Body of pancreas (tissue), 4 donors: ENCODE measurements at regions not wholly inside any gene's neighbourhood (a gene's known extent, or its start where the extent isn't known, plus 50 kb on each side); places are given as distances from the start of the nearest gene placed in this dataset.

Source experiments
- POLR2A ChIP-seq, 3 donors: fragments of 450-650 bp; IDR thresholded peaks; one replicate each; pipeline ENCODE4 v1.6.1; 2016; ENCODE audit warnings: antibody characterized with exemption in 3 of 3, mild to moderate bottlenecking in 2 of 3
- TF ChIP-seq, protein P1 (sequence below), 7 experiments: fragments of 450-650 bp in 4 of 7; fragments of 200-600 bp in 3 of 7; sonication (generic) in 3 of 7; IDR thresholded peaks; one replicate each; pipeline ENCODE4 v1.5.1; 2016 to 2019; ENCODE audit warnings: antibody characterized with exemption in 7 of 7

DNA sequence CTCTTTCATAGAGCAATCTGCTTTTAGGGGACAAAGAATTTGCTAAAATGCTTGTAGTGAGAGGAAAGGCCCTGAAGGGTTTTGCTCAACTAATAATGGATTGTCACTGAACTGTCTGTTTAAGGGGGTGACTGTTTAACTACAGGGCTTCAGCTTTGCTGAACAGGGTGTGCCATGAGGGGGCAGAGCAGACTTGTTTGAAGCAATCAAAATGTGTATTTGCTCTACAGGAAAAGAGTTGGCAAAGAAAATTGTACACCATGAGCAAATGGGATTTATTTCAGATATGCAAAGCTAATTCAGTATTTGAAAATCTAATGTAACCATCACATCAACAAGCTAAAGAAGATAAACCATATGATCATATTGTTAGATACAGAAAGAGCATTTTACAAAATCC, 154.3 kb downstream of the GABRG2 start:
- no peak for TF ChIP-seq POLR2A (IDR thresholded peaks at IDR 0.05)
- TF ChIP-seq, protein P1, sequence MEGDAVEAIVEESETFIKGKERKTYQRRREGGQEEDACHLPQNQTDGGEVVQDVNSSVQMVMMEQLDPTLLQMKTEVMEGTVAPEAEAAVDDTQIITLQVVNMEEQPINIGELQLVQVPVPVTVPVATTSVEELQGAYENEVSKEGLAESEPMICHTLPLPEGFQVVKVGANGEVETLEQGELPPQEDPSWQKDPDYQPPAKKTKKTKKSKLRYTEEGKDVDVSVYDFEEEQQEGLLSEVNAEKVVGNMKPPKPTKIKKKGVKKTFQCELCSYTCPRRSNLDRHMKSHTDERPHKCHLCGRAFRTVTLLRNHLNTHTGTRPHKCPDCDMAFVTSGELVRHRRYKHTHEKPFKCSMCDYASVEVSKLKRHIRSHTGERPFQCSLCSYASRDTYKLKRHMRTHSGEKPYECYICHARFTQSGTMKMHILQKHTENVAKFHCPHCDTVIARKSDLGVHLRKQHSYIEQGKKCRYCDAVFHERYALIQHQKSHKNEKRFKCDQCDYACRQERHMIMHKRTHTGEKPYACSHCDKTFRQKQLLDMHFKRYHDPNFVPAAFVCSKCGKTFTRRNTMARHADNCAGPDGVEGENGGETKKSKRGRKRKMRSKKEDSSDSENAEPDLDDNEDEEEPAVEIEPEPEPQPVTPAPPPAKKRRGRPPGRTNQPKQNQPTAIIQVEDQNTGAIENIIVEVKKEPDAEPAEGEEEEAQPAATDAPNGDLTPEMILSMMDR (IDR thresholded peaks at IDR 0.05): no peak
